ENCODE measurements at regions not wholly inside any gene's neighbourhood (a gene's known extent, or its start where the extent isn't known, plus 50 kb on each side); places are given as distances from the start of the nearest gene placed in this dataset.
"Not testable (repeated sequence)": the region's sequence is repeated elsewhere in the genome, so short reads cannot be mapped to it uniquely, and the experiment has no call there.

GRCh38 chr6:115594891-115595290, 465.8 kb downstream of the FRK start:
- no peak for ATAC-seq
- intact Hi-C loops (cut with DNase I, micrococcal nuclease): no loop called here
- DNase-seq: no peak

- intact Hi-C loops (cut with DNase I, micrococcal nuclease): no loop called here
- no peak for ATAC-seq
- no peak for DNase-seq
Observed at GRCh38 chr6:115592025-115592424, 468.7 kb downstream of the FRK start.

- ATAC-seq; DNase-seq; intact Hi-C loops (cut with DNase I, micrococcal nuclease): not testable (repeated sequence)
Observed at GRCh38 chr6:115589072-115589471, 471.6 kb downstream of the FRK start.

- ATAC-seq: no peak
- DNase-seq: no peak
- intact Hi-C loops (cut with DNase I, micrococcal nuclease): no loop called here
Observed at GRCh38 chr6:115583290-115583689, 477.4 kb downstream of the FRK start.

- ATAC-seq: no peak
- DNase-seq: no peak
- intact Hi-C loops (cut with DNase I, micrococcal nuclease): no loop called here
Observed at GRCh38 chr6:115582386-115582785, 478.3 kb downstream of the FRK start.

- ATAC-seq; intact Hi-C loops (cut with DNase I, micrococcal nuclease); DNase-seq: not testable (repeated sequence)
Observed at GRCh38 chr6:115579565-115579964, 481.1 kb downstream of the FRK start.

GRCh38 chr6:115577270-115577669, 483.4 kb downstream of the FRK start:
- DNase-seq (no peak), ATAC-seq (no peak)
- intact Hi-C loops (cut with DNase I, micrococcal nuclease): no loop called here

GRCh38 chr6:115575285-115575684, 485.4 kb downstream of the FRK start:
- ATAC-seq: no peak
- DNase-seq: no peak
- intact Hi-C loops (cut with DNase I, micrococcal nuclease): no loop called here

- intact Hi-C loops (cut with DNase I, micrococcal nuclease): no loop called here
- no peak for ATAC-seq
- DNase-seq: no peak
Observed at GRCh38 chr6:115573861-115574260, 486.8 kb downstream of the FRK start.

- ATAC-seq (no peak), DNase-seq (no peak)
- intact Hi-C loops (cut with DNase I, micrococcal nuclease): no loop called here
Observed at GRCh38 chr6:115570331-115570730, 490.4 kb downstream of the FRK start.

GRCh38 chr6:115554060-115554459, 506.6 kb downstream of the FRK start:
- intact Hi-C loops (cut with DNase I, micrococcal nuclease): no loop called here
- DNase-seq (no peak), ATAC-seq (no peak)

- intact Hi-C loops (cut with DNase I, micrococcal nuclease): no loop called here
- DNase-seq: no peak
- ATAC-seq: no peak
Observed at GRCh38 chr6:115551527-115551926, 509.2 kb downstream of the FRK start.

- ATAC-seq (no peak), DNase-seq (no peak)
- intact Hi-C loops (cut with DNase I, micrococcal nuclease): no loop called here
Observed at GRCh38 chr6:115545672-115545986, 515.1 kb downstream of the FRK start.

GRCh38 chr6:115544765-115545671, 515.7 kb downstream of the FRK start:
- no peak for ATAC-seq
- no peak for DNase-seq
- intact Hi-C loops (cut with DNase I, micrococcal nuclease): no loop called here

GRCh38 chr6:115540077-115540869, 520.4 kb downstream of the FRK start:
- intact Hi-C loops (cut with DNase I, micrococcal nuclease): no loop called here
- no peak for ATAC-seq
- no peak for DNase-seq

- ATAC-seq (no peak), DNase-seq (no peak)
- intact Hi-C loops (cut with DNase I, micrococcal nuclease): no loop called here
Observed at GRCh38 chr6:115539531-115539930, 521.2 kb downstream of the FRK start.

GRCh38 chr6:115524821-115525220, 535.9 kb downstream of the FRK start:
- ATAC-seq (no peak), DNase-seq (no peak)
- intact Hi-C loops (cut with DNase I, micrococcal nuclease): no loop called here

GRCh38 chr6:115521747-115522146, 538.9 kb downstream of the FRK start:
- DNase-seq; intact Hi-C loops (cut with DNase I, micrococcal nuclease); ATAC-seq: not testable (repeated sequence)

GRCh38 chr6:115514656-115515055, 546.0 kb downstream of the FRK start:
- DNase-seq (no peak), ATAC-seq (no peak)
- intact Hi-C loops (cut with DNase I, micrococcal nuclease): no loop called here

- ATAC-seq (no peak), DNase-seq (no peak)
- intact Hi-C loops (cut with DNase I, micrococcal nuclease): no loop called here
Observed at GRCh38 chr6:115512923-115513322, 547.8 kb downstream of the FRK start.

All from left colon (tissue), 2 donors.